ENCODE measurements at regions not wholly inside any gene's neighbourhood (a gene's known extent, or its start where the extent isn't known, plus 50 kb on each side); places are given as distances from the start of the nearest gene placed in this dataset.

DNA sequence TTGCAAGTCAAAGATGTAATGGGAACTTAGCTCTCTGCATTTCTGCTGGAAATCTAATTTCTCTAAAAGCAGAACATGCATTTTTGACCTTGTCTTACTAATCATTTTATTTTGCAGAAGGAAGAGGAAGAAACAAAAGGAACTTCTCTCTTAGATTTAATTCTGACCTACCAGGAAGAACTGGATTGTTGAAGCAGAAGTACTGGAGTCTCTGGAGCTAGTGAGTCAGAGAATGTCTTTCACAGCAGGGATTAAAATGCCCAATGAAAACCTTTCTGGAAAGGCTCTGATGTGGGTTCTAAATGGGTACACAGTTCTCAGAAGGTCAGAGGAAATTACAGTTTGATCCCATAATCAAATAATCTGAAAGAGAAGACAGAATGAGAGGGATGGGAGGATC lies 70.8 kb upstream of the GNG2 start:
- Histone ChIP-seq H3K27ac (ENCODE audit: low read depth in 1 of 2, low read length in 1 of 2) (no peak overlapping the region), H3K9ac (ENCODE audit: insufficient read depth in 1 of 2, low read length in 2 of 2) (no peak overlapping the region), H3K36me3 (ENCODE audit: control insufficient read depth in 4 of 4, insufficient read depth in 4 of 4, low read length in 4 of 4) (no peaks in the 10 kb centered on the region), H3K9me3 (ENCODE audit: control insufficient read depth in 4 of 4, insufficient read depth in 3 of 4, low read length in 3 of 4) (peaks cover 0 to 4% (median 3%) of the 10 kb centered on the region in 4 donors), H3K4me3 (no peak overlapping the region), H3K27me3 (ENCODE audit: control insufficient read depth in 3 of 3, insufficient read depth in 3 of 3, low read length in 2 of 3) (no peaks in the 10 kb centered on the region), H3K4me1 (ENCODE audit: control insufficient read depth in 5 of 5, insufficient read depth in 5 of 5, low read length in 5 of 5) (peaks cover 0 to 8% (median 0%) of the 10 kb centered on the region in 5 donors)
- DNase-seq (no peak), ATAC-seq (ENCODE audit: insufficient read depth, low FRiP score) (no peak)
- TF ChIP-seq, protein P1, sequence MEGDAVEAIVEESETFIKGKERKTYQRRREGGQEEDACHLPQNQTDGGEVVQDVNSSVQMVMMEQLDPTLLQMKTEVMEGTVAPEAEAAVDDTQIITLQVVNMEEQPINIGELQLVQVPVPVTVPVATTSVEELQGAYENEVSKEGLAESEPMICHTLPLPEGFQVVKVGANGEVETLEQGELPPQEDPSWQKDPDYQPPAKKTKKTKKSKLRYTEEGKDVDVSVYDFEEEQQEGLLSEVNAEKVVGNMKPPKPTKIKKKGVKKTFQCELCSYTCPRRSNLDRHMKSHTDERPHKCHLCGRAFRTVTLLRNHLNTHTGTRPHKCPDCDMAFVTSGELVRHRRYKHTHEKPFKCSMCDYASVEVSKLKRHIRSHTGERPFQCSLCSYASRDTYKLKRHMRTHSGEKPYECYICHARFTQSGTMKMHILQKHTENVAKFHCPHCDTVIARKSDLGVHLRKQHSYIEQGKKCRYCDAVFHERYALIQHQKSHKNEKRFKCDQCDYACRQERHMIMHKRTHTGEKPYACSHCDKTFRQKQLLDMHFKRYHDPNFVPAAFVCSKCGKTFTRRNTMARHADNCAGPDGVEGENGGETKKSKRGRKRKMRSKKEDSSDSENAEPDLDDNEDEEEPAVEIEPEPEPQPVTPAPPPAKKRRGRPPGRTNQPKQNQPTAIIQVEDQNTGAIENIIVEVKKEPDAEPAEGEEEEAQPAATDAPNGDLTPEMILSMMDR (IDR thresholded peaks at IDR 0.05; ENCODE audit: control extremely low read depth, extremely low read depth), result no peak

DNA sequence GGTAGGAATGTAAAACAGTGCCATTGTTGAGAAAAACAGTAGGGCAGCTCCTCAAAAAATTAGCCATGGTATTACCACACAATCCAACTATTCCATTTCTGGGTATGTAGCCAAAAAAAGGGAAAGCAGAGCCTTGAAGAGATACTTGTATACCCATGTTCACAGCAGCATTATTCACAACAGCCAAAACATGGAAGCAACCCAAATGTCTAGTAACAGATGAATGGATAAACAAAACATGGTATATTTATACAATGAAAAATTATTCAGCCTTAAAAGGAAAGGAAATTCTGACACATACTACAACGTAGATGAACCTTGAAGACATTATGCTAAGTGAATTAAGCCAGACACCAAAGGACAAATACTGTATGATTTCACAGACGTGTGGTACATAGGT lies 67.6 kb upstream of the GNG2 start:
- H3K9me3 ChIP-seq (ENCODE audit: control insufficient read depth in 4 of 4, insufficient read depth in 3 of 4, low read length in 3 of 4), result no peaks in the 10 kb centered on the region
- peaks cover 0 to 5% (median 0%) of the 10 kb centered on the region in 5 donors for H3K4me1 ChIP-seq (ENCODE audit: control insufficient read depth in 5 of 5, insufficient read depth in 5 of 5, low read length in 5 of 5)
- H3K27me3 ChIP-seq (ENCODE audit: control insufficient read depth in 3 of 3, insufficient read depth in 3 of 3, low read length in 2 of 3), result no peaks in the 10 kb centered on the region
- TF ChIP-seq, protein P1 (IDR thresholded peaks at IDR 0.05; ENCODE audit: control extremely low read depth, extremely low read depth), result no peak
- no peaks in the 10 kb centered on the region for H3K36me3 ChIP-seq (ENCODE audit: control insufficient read depth in 4 of 4, insufficient read depth in 4 of 4, low read length in 4 of 4)
- no peak overlapping the region for H3K9ac ChIP-seq (ENCODE audit: insufficient read depth in 1 of 2, low read length in 2 of 2)
- DNase-seq (peak in 2 of 3 donors; percentile 58), ATAC-seq (ENCODE audit: insufficient read depth, low FRiP score) (no peak)
- no peak overlapping the region for H3K27ac ChIP-seq (ENCODE audit: low read depth in 1 of 2, low read length in 1 of 2)
- no peak overlapping the region for H3K4me3 ChIP-seq
- 52 to 71% methylated on average over 2 of the region's 2 CpGs for WGBS, 2 donors

DNA sequence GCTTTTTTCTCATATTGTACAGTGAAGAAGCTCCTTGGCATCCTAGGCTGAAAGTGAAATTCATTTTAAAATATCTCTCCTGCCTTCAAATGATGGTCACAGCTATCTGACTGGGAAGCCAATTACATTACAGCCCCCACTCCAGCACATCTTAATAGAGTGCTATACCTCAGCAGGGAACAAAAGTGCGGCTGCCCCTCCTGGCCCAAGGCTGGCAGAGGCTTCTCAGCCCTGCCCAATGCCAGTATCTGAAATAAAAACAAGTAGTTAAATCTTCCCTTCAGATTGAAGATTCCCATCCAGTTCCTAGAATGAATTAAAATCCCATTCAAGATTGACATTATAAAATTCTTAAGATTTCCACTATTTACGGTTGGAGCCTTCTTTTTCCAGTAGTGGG lies 54.9 kb upstream of the GNG2 start:
- 80 to 93% methylated on average over 2 of the region's 2 CpGs for WGBS, 2 donors
- Histone ChIP-seq H3K27me3 (ENCODE audit: control insufficient read depth in 3 of 3, insufficient read depth in 3 of 3, low read length in 2 of 3) (no peaks in the 10 kb centered on the region), H3K9ac (ENCODE audit: insufficient read depth in 1 of 2, low read length in 2 of 2) (no peak overlapping the region), H3K4me1 (ENCODE audit: control insufficient read depth in 5 of 5, insufficient read depth in 5 of 5, low read length in 5 of 5) (peaks cover 0 to 3% (median 0%) of the 10 kb centered on the region in 5 donors), H3K36me3 (ENCODE audit: control insufficient read depth in 4 of 4, insufficient read depth in 4 of 4, low read length in 4 of 4) (no peaks in the 10 kb centered on the region), H3K4me3 (no peak overlapping the region), H3K9me3 (ENCODE audit: control insufficient read depth in 4 of 4, insufficient read depth in 3 of 4, low read length in 3 of 4) (peaks cover 0 to 5% (median 0%) of the 10 kb centered on the region in 4 donors), H3K27ac (ENCODE audit: low read depth in 1 of 2, low read length in 1 of 2) (no peak overlapping the region)
- TF ChIP-seq, protein P1 (IDR thresholded peaks at IDR 0.05; ENCODE audit: control extremely low read depth, extremely low read depth), result no peak
- DNase-seq, result no peak
- ATAC-seq (ENCODE audit: insufficient read depth, low FRiP score), result no peak
